Lower lobe of right lung (tissue), 2 donors: ENCODE measurements at regions not wholly inside any gene's neighbourhood (a gene's known extent, or its start where the extent isn't known, plus 50 kb on each side); places are given as distances from the start of the nearest gene placed in this dataset.
A peak's percentile ranks its signal among the peaks of the same experiment; 100 is the strongest.

Experiments
- ATAC-seq, 2 donors: fragments of 200-7000 bp; cut with Tn5 transposase; one replicate each; pipeline ENCODE4 v1.9.1; 2020 to 2022; ENCODE audit warnings: mild to moderate bottlenecking in 2 of 2, moderate library complexity in 2 of 2
- DNase-seq: peaks from one replicate; pipeline ENCODE4 v3.0.0-alpha.2; 2020
- H3K27ac ChIP-seq: fragments of 200-600 bp; one replicate; pipeline ENCODE4 v1.8.0; 2022
- H3K27me3 ChIP-seq: fragments of 200-600 bp; one replicate; pipeline ENCODE4 v1.8.0; 2022; ENCODE audit warnings: low read depth
- H3K36me3 ChIP-seq: fragments of 200-600 bp; one replicate; pipeline ENCODE4 v1.8.0; 2022; ENCODE audit warnings: mild to moderate bottlenecking
- H3K4me1 ChIP-seq: fragments of 200-600 bp; one replicate; pipeline ENCODE4 v1.8.0; 2022
- H3K4me3 ChIP-seq: fragments of 200-600 bp; one replicate; pipeline ENCODE4 v1.8.0; 2022; ENCODE audit warnings: mild to moderate bottlenecking
- H3K9me3 ChIP-seq: fragments of 200-600 bp; one replicate; pipeline ENCODE4 v1.8.0; 2022
- intact Hi-C: fragments of 100-400 bp; cut with DNase I; formaldehyde crosslinking; loops from one replicate; pipeline ENCODE4 v1.11.0; 2022
- TF ChIP-seq, protein P1 (sequence below): fragments of 200-600 bp; IDR thresholded peaks from one replicate; pipeline ENCODE4 v1.8.0; 2022; ENCODE audit warnings: antibody characterized with exemption, mild to moderate bottlenecking
- donor health status: DM: no; HTN: yes; CAD: no; lungs with severe emphysema.

- Histone ChIP-seq H3K27ac (no peak overlapping the region), H3K4me3 (no peak overlapping the region), H3K9me3 (no peaks in the 10 kb centered on the region), H3K4me1 (no peaks in the 10 kb centered on the region), H3K36me3 (no peaks in the 10 kb centered on the region), H3K27me3 (no peaks in the 10 kb centered on the region)
- TF ChIP-seq, protein P1, sequence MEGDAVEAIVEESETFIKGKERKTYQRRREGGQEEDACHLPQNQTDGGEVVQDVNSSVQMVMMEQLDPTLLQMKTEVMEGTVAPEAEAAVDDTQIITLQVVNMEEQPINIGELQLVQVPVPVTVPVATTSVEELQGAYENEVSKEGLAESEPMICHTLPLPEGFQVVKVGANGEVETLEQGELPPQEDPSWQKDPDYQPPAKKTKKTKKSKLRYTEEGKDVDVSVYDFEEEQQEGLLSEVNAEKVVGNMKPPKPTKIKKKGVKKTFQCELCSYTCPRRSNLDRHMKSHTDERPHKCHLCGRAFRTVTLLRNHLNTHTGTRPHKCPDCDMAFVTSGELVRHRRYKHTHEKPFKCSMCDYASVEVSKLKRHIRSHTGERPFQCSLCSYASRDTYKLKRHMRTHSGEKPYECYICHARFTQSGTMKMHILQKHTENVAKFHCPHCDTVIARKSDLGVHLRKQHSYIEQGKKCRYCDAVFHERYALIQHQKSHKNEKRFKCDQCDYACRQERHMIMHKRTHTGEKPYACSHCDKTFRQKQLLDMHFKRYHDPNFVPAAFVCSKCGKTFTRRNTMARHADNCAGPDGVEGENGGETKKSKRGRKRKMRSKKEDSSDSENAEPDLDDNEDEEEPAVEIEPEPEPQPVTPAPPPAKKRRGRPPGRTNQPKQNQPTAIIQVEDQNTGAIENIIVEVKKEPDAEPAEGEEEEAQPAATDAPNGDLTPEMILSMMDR = no peak
- intact Hi-C loops = no loop called here
- no peak for ATAC-seq
- DNase-seq = no peak
Observed at GRCh38 chr4:66202870-66203269, 532.6 kb upstream of the EPHA5 start.

DNA sequence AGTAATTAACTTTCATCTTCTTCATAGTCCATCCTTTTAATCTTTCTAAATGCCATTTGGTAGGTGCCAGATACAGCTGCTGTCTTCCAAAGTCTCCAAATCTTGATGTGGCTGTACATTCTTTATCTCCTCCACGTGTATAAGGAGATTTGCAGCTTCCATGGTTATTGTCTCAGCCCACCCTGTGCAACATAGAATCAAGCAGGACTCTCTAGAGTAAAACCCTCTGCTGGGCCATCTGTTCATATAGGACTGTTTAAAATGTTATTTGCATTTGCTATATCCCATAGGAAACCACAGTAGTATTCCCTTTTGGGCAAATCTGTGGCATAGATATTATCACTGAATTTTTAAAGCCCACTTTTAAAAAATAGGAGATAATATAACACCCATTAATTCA lies 527.2 kb upstream of the EPHA5 start:
- TF ChIP-seq, protein P1 = no peak

GRCh38 chr4:66193487-66193886 lies 523.2 kb upstream of the EPHA5 start:
- no peak overlapping the region for H3K4me3 ChIP-seq
- no peaks in the 10 kb centered on the region for H3K4me1 ChIP-seq
- ATAC-seq (no peak), DNase-seq (no peak)
- intact Hi-C loops = no loop called here
- H3K9me3 ChIP-seq = no peaks in the 10 kb centered on the region
- H3K36me3 ChIP-seq = no peaks in the 10 kb centered on the region
- TF ChIP-seq, protein P1 = no peak
- H3K27ac ChIP-seq = no peak overlapping the region
- H3K27me3 ChIP-seq = no peaks in the 10 kb centered on the region

More for the DNA sequence above, 527.2 kb upstream of the EPHA5 start:
- Histone ChIP-seq H3K27ac (no peak overlapping the region), H3K27me3 (no peaks in the 10 kb centered on the region), H3K36me3 (no peaks in the 10 kb centered on the region), H3K9me3 (no peaks in the 10 kb centered on the region), H3K4me3 (no peak overlapping the region), H3K4me1 (no peaks in the 10 kb centered on the region)
- intact Hi-C loops = no loop called here
- no peak for DNase-seq
- no peak for ATAC-seq

DNA sequence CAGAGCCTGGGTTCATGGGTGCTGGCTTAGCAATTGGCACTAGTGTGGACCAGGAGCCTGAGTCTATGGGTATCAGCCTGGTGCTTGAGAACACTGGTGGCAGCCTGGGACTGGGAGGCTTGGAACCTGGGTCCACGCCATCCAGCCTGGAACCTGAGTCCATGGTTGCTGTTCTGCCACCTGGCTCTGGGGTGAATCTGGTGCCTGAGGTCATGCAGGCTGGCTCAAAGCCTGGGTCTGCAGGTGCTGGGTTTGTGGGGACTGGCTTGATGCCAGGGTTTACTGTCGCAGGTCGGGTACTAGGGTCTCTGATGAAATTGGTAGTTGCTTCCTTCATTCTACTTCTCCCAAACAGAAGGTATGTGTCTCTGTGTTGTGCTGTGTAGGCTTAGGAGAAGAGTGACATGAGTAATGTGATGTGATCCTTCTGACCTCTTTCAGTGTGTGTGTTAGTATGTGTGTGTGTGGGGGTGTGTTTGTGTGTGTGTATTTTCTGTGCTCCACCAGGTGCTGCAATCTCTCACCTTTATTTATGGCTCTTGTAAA lies 517.0 kb upstream of the EPHA5 start:
- H3K4me1 ChIP-seq = no peaks in the 10 kb centered on the region
- peak in 1 of 2 donors; percentile 13 for ATAC-seq
- H3K27ac ChIP-seq = no peak overlapping the region
- intact Hi-C loops = no loop called here
- TF ChIP-seq, protein P1 = no peak
- no peaks in the 10 kb centered on the region for H3K9me3 ChIP-seq
- H3K27me3 ChIP-seq = no peaks in the 10 kb centered on the region
- H3K4me3 ChIP-seq = no peak overlapping the region
- DNase-seq = no peak
- H3K36me3 ChIP-seq = no peaks in the 10 kb centered on the region

DNA sequence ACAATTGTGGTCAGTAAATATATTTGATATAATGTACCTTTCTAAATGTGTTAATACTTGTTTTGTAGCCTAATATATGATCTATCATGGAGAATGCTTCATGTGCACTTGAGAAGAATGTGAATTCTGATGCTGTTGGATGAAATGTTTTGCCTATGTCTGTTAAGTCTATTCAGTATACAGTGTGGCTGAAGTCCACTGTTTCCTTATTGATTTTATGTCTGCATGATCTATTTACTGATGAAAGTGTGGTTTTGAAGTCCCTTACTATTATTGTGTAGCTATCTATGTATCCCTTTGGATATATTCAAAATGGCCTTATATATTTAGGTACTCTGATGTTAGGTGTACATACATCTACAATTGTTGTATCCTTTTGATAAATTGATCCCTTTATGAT lies 515.8 kb upstream of the EPHA5 start:
- Histone ChIP-seq H3K27ac (no peak overlapping the region), H3K36me3 (no peaks in the 10 kb centered on the region), H3K4me1 (no peaks in the 10 kb centered on the region), H3K27me3 (no peaks in the 10 kb centered on the region), H3K9me3 (no peaks in the 10 kb centered on the region), H3K4me3 (no peak overlapping the region)
- intact Hi-C loops = no loop called here
- DNase-seq (no peak), ATAC-seq (no peak)
- TF ChIP-seq, protein P1 = no peak

GRCh38 chr4:66182636-66183035 lies 512.3 kb upstream of the EPHA5 start:
- Histone ChIP-seq H3K36me3 (no peaks in the 10 kb centered on the region), H3K27me3 (no peaks in the 10 kb centered on the region), H3K4me3 (no peak overlapping the region), H3K27ac (no peak overlapping the region), H3K9me3 (no peaks in the 10 kb centered on the region), H3K4me1 (no peaks in the 10 kb centered on the region)
- DNase-seq (no peak), ATAC-seq (no peak)
- intact Hi-C loops = no loop called here
- TF ChIP-seq, protein P1 = no peak
